Panc1 (cell line): ENCODE measurements at regions not wholly inside any gene's neighbourhood (a gene's known extent, or its start where the extent isn't known, plus 50 kb on each side); places are given as distances from the start of the nearest gene placed in this dataset.

ENCODE experiments used
- ATAC-seq: fragments of 200-7000 bp; cut with Tn5 transposase; 2 replicates; pipeline ENCODE4 v1.9.1; 2020; ENCODE audit warnings: mild to moderate bottlenecking, moderate library complexity
- BruUV-seq: library from RNA; stranded (reverse); fragments of 400-500 nt; replicated peaks from 2 replicates; lab custom pipeline; 2021; lab: Mats Ljungman, UMichigan
- CTCF ChIA-PET: fragments of 300-600 bp; sonication (Branson Sonifier 250); formaldehyde crosslinking; loops from one replicate; lab custom pipeline; 2022; ENCODE audit warnings: antibody characterized with exemption; lab: Charles Lee
- POLR2A ChIA-PET: fragments of 300-600 bp; sonication (Branson Sonifier 250); formaldehyde crosslinking; loops from one replicate; lab custom pipeline; 2022; ENCODE audit warnings: antibody characterized with exemption; lab: Charles Lee
- DNase-seq: peaks from one replicate; pipeline ENCODE4 v3.0.0-alpha.2; 2010; ENCODE audit warnings: low read depth, low spot score
- H3K27ac ChIP-seq: 2 replicates; pipeline ENCODE4 v1.5.1; 2011; ENCODE audit warnings: mild to moderate bottlenecking, low read length, inconsistent platforms
- H3K27me3 ChIP-seq: fragments of 200-500 bp; sonication (Bioruptor generic); 2 replicates; pipeline ENCODE4 v1.6.0; 2014; ENCODE audit warnings: low read length, inconsistent platforms; ENCODE audit not compliant: control insufficient read depth, insufficient read depth
- H3K36me3 ChIP-seq: fragments of 200-500 bp; sonication (Bioruptor generic); 2 replicates; pipeline ENCODE4 v1.5.1; 2014; ENCODE audit warnings: inconsistent platforms, mild to moderate bottlenecking, low read length, moderate library complexity; ENCODE audit not compliant: control insufficient read depth, insufficient read depth
- H3K4me1 ChIP-seq: 2 replicates; pipeline ENCODE4 v1.5.1; 2011; ENCODE audit warnings: inconsistent platforms, mild to moderate bottlenecking, low read length, moderate library complexity; ENCODE audit not compliant: control insufficient read depth, insufficient read depth
- H3K4me3 ChIP-seq, 2 experiments: 2 replicates each; pipeline ENCODE4 v1.5.1; 2011 to 2012; ENCODE audit warnings: low read depth in 2 of 2, low read length in 2 of 2, mild to moderate bottlenecking in 2 of 2, inconsistent platforms in 1 of 2, moderate library complexity in 1 of 2
- H3K9me3 ChIP-seq: fragments of 200-500 bp; sonication (Bioruptor generic); 2 replicates; pipeline ENCODE4 v1.5.1; 2014; ENCODE audit warnings: low read depth, mild to moderate bottlenecking, inconsistent platforms, low read length, moderate library complexity; ENCODE audit not compliant: control insufficient read depth, insufficient read depth
- CTCF ChIP-seq: fragments of 450-650 bp; IDR thresholded peaks from 2 replicates; pipeline ENCODE4 v1.5.1; 2017; ENCODE audit warnings: mild to moderate bottlenecking
- POLR2AphosphoS5 ChIP-seq: IDR thresholded peaks from 2 replicates; pipeline ENCODE4 v1.6.1; 2012; ENCODE audit warnings: mild to moderate bottlenecking, low read depth, low read length, moderate library complexity
- REST ChIP-seq, 2 experiments: IDR thresholded peaks; 2 replicates each; pipeline ENCODE4 v1.6.1; 2011 to 2012; ENCODE audit warnings: low read depth in 2 of 2, control low read depth in 1 of 2, low read length in 1 of 2, mild to moderate bottlenecking in 1 of 2, moderate library complexity in 1 of 2; ENCODE audit not compliant: insufficient read depth in 1 of 2
- SIN3A ChIP-seq: IDR thresholded peaks from 2 replicates; pipeline ENCODE4 v1.6.1; 2012; ENCODE audit warnings: low read depth, mild to moderate bottlenecking, low read length, moderate library complexity, borderline replicate concordance; ENCODE audit not compliant: insufficient read depth
- TCF7L2 ChIP-seq: IDR thresholded peaks from 2 replicates; pipeline ENCODE4 v1.6.1; 2011; ENCODE audit warnings: mild to moderate bottlenecking, low read depth, low read length, inconsistent platforms
- in situ Hi-C: cut with HindIII; loops from 2 replicates; pipeline ENCODE4 v1.10.0; 2016; ENCODE audit warnings: low sequenced_read_pairs, low pct_unique_long_range_greater_than_20kb
- intact Hi-C: fragments of 100-400 bp; cut with micrococcal nuclease; formaldehyde crosslinking; loops from one replicate; pipeline ENCODE4 v1.10.0; 2022; ENCODE audit not compliant: unreplicated experiment

GRCh38 chr7:92973293-92973731, 136.9 kb upstream of the CDK6 start:
- BruUV-seq = no TSS peak
- no peaks in the 10 kb centered on the region for H3K4me1 ChIP-seq
- no peak overlapping the region for H3K27ac ChIP-seq
- POLR2A ChIA-PET = no interaction called here
- in situ Hi-C loops = no loop called here
- H3K9me3 ChIP-seq = peaks cover 13% of the 10 kb centered on the region; the same call in 1 of the 2 replicates
- H3K36me3 ChIP-seq = no peaks in the 10 kb centered on the region
- no peak for ATAC-seq
- no peak overlapping the region for H3K4me3 ChIP-seq
- DNase-seq = no peak
- CTCF ChIA-PET = no interaction called here
- no peak for TF ChIP-seq SIN3A
- no peak for TF ChIP-seq TCF7L2
- TF ChIP-seq CTCF = no peak
- no peak for TF ChIP-seq POLR2AphosphoS5
- no peak for TF ChIP-seq REST (IDR thresholded peaks at IDR 0.05; ENCODE audit: insufficient read depth in 1 of 2, low read depth in 2 of 2, low read length in 1 of 2)
- H3K27me3 ChIP-seq = no peaks in the 10 kb centered on the region
- intact Hi-C loops = no loop called here

GRCh38 chr7:92972441-92972840, 136.1 kb upstream of the CDK6 start:
- ATAC-seq (no peak), DNase-seq (no peak)
- ChIA-PET POLR2A (no interaction called here), CTCF (no interaction called here)
- no TSS peak for BruUV-seq
- in situ Hi-C loops (no loop called here), intact Hi-C loops (no loop called here)
- no peak overlapping the region for H3K4me3 ChIP-seq
- H3K4me1 ChIP-seq = no peaks in the 10 kb centered on the region
- H3K27me3 ChIP-seq = no peaks in the 10 kb centered on the region
- TF ChIP-seq REST (IDR thresholded peaks at IDR 0.05; ENCODE audit: insufficient read depth in 1 of 2, low read depth in 2 of 2, low read length in 1 of 2) (no peak), CTCF (no peak), POLR2AphosphoS5 (no peak), TCF7L2 (no peak), SIN3A (no peak)
- H3K36me3 ChIP-seq = no peaks in the 10 kb centered on the region
- H3K27ac ChIP-seq = no peak overlapping the region
- H3K9me3 ChIP-seq = peaks cover 13% of the 10 kb centered on the region; the same call in 1 of the 2 replicates
